SK-N-SH treated with all-trans-retinoic acid at 6 μM for 48 hours (cell line): ENCODE measurements at regions not wholly inside any gene's neighbourhood (a gene's known extent, or its start where the extent isn't known, plus 50 kb on each side); places are given as distances from the start of the nearest gene placed in this dataset.

Source experiments
- ARNTL ChIP-seq: fragments of 450-650 bp; formaldehyde crosslinking; IDR thresholded peaks from 2 replicates; pipeline ENCODE4 v1.5.0; 2020; ENCODE audit warnings: low read depth, mild to moderate bottlenecking, moderate library complexity, borderline replicate concordance
- BACH2 ChIP-seq: fragments of 250-450 bp; sonication (Bioruptor Pico); IDR thresholded peaks from 2 replicates; pipeline ENCODE4 v1.9.0; 2021; ENCODE audit warnings: mild to moderate bottlenecking, borderline replicate concordance
- ISL1 ChIP-seq: fragments of 250-450 bp; sonication (Bioruptor Pico); IDR thresholded peaks from 2 replicates; pipeline ENCODE4 v2.1.2; 2022; ENCODE audit warnings: mild to moderate bottlenecking, moderate library complexity
- OSR1 ChIP-seq: fragments of 250-450 bp; sonication (Bioruptor Pico); IDR thresholded peaks from 2 replicates; pipeline ENCODE4 v1.8.0; 2022; ENCODE audit warnings: moderate library complexity, mild to moderate bottlenecking, inconsistent platforms
- PATZ1 ChIP-seq: fragments of 250-450 bp; sonication (Bioruptor Pico); IDR thresholded peaks from 2 replicates; pipeline ENCODE4 v1.8.0; 2020; ENCODE audit warnings: mild to moderate bottlenecking, moderate library complexity, borderline replicate concordance
- TOX ChIP-seq: fragments of 250-450 bp; sonication (Bioruptor Pico); IDR thresholded peaks from 2 replicates; pipeline ENCODE4 v1.8.0; 2021; ENCODE audit warnings: mild to moderate bottlenecking, moderate library complexity, borderline replicate concordance
- ZFP3 ChIP-seq: fragments of 250-450 bp; sonication (Bioruptor Pico); IDR thresholded peaks from 2 replicates; pipeline ENCODE4 v1.5.0; 2020; ENCODE audit warnings: mild to moderate bottlenecking, moderate library complexity
- ZNF70 ChIP-seq: fragments of 450-650 bp; formaldehyde crosslinking; IDR thresholded peaks from 2 replicates; pipeline ENCODE4 v1.5.0; 2020; ENCODE audit warnings: mild to moderate bottlenecking, moderate library complexity
- ZNF8 ChIP-seq: fragments of 450-650 bp; formaldehyde crosslinking; IDR thresholded peaks from 2 replicates; pipeline ENCODE4 v1.5.0; 2020; ENCODE audit warnings: mild to moderate bottlenecking, moderate library complexity

GRCh38 chr12:127081058-127081457 is 1185.9 kb upstream of the TMEM132C start:
- TF ChIP-seq BACH2 (CRISPR knock-in tag): no peak
- no peak for TF ChIP-seq ZNF70 (CRISPR knock-in tag)
- TF ChIP-seq PATZ1 (CRISPR knock-in tag): no peak
- TF ChIP-seq ISL1 (CRISPR knock-in tag): no peak
- no peak for TF ChIP-seq TOX (CRISPR knock-in tag)
- TF ChIP-seq ARNTL (CRISPR knock-in tag): no peak
- TF ChIP-seq ZNF8 (CRISPR knock-in tag): no peak
- TF ChIP-seq OSR1: no peak
- no peak for TF ChIP-seq ZFP3 (CRISPR knock-in tag)
